OCI-LY3 (cell line): ENCODE measurements at regions not wholly inside any gene's neighbourhood (a gene's known extent, or its start where the extent isn't known, plus 50 kb on each side); places are given as distances from the start of the nearest gene placed in this dataset.

Source experiments
- H2AFZ ChIP-seq: fragments of 200-600, 300-600 bp; shearing (Covaris generic); 2 replicates; pipeline ENCODE4 v1.6.0; 2014; ENCODE audit warnings: antibody characterized with exemption, low read depth, low read length
- H3K27ac ChIP-seq: fragments of 200-600, 300-600 bp; sonication (generic); 2 replicates; pipeline ENCODE4 v1.5.1; 2014; ENCODE audit warnings: mild to moderate bottlenecking, low read length, moderate library complexity, mixed read lengths
- H3K27me3 ChIP-seq: fragments of 200-600, 300-600 bp; sonication (generic); 2 replicates; pipeline ENCODE4 v1.6.1; 2014; ENCODE audit warnings: low read depth, low read length, mixed read lengths
- H3K36me3 ChIP-seq: fragments of 200-600, 300-600 bp; sonication (generic); replicated peaks from 2 replicates; pipeline ENCODE3; 2014; ENCODE audit warnings: low read depth, low read length, mixed read lengths
- H3K4me1 ChIP-seq: fragments of 300-600, 200-600 bp; sonication (generic); 2 replicates; pipeline ENCODE4 v1.6.1; 2014; ENCODE audit warnings: low read length, mixed read lengths
- H3K4me2 ChIP-seq: fragments of 200-600, 300-600 bp; sonication (generic); 2 replicates; pipeline ENCODE4 v1.6.1; 2014; ENCODE audit warnings: low read length, mixed read lengths
- H3K4me3 ChIP-seq: fragments of 300-600, 200-600 bp; sonication (generic); 2 replicates; pipeline ENCODE4 v1.5.1; 2014; ENCODE audit warnings: antibody characterized with exemption, mild to moderate bottlenecking, low read length, moderate library complexity
- H3K79me2 ChIP-seq: fragments of 300-600, 200-600 bp; shearing (Covaris generic); 2 replicates; pipeline ENCODE4 v1.6.1; 2014; ENCODE audit warnings: mild to moderate bottlenecking, low read length, mixed read lengths
- H3K9ac ChIP-seq: fragments of 300-600, 200-600 bp; shearing (Covaris generic); 2 replicates; pipeline ENCODE4 v1.6.0; 2014; ENCODE audit warnings: mild to moderate bottlenecking, low read length, moderate library complexity
- H3K9me3 ChIP-seq: fragments of 200-600, 300-600 bp; shearing (Covaris generic); 2 replicates; pipeline ENCODE4 v1.6.1; 2014; ENCODE audit warnings: low read length, mixed read lengths; ENCODE audit not compliant: insufficient read depth
- H4K20me1 ChIP-seq: fragments of 200-600, 300-600 bp; sonication (generic); 2 replicates; pipeline ENCODE4 v1.6.1; 2016; ENCODE audit warnings: low read length, mixed read lengths; ENCODE audit not compliant: insufficient read depth
- CTCF ChIP-seq: fragments of 200-600, 300-600 bp; sonication (generic); IDR thresholded peaks from 2 replicates; pipeline ENCODE4 v1.5.1; 2014; ENCODE audit warnings: antibody characterized with exemption, low read length, low read depth
- EZH2phosphoT487 ChIP-seq: fragments of 200-600 bp; shearing (Covaris generic); IDR thresholded peaks from 2 replicates; pipeline ENCODE4 v1.6.1; 2018; ENCODE audit warnings: antibody characterized with exemption, mixed run types, low read depth

GRCh38 chr10:94111367-94111766 lies 117.6 kb downstream of the PLCE1 start:
- H3K4me2 ChIP-seq = no peak overlapping the region
- no peak overlapping the region for H3K9ac ChIP-seq
- no peak overlapping the region for H3K27ac ChIP-seq
- TF ChIP-seq CTCF (no peak), EZH2phosphoT487 (no peak)
- no peak overlapping the region for H3K4me3 ChIP-seq
- no peaks in the 10 kb centered on the region for H3K4me1 ChIP-seq
- no peaks in the 10 kb centered on the region for H3K27me3 ChIP-seq
- H3K79me2 ChIP-seq = no peaks in the 10 kb centered on the region
- no peaks in the 10 kb centered on the region for H4K20me1 ChIP-seq
- H2AFZ ChIP-seq = no peak overlapping the region
- no peaks in the 10 kb centered on the region for H3K9me3 ChIP-seq
- no peaks in the 10 kb centered on the region for H3K36me3 ChIP-seq

- no peak for TF ChIP-seq EZH2phosphoT487
- TF ChIP-seq CTCF = no peak
- Histone ChIP-seq H3K27ac (no peak overlapping the region), H3K9me3 (no peaks in the 10 kb centered on the region), H3K27me3 (no peaks in the 10 kb centered on the region), H3K4me1 (no peaks in the 10 kb centered on the region), H3K36me3 (no peaks in the 10 kb centered on the region), H3K4me2 (no peak overlapping the region), H3K4me3 (no peak overlapping the region), H3K9ac (no peak overlapping the region), H3K79me2 (no peaks in the 10 kb centered on the region), H4K20me1 (no peaks in the 10 kb centered on the region), H2AFZ (no peak overlapping the region)
These were observed 118.6 kb downstream of the PLCE1 start for GRCh38 chr10:94112321-94112720.

GRCh38 chr10:94115725-94116124 lies 122.0 kb downstream of the PLCE1 start:
- H3K4me1 ChIP-seq = no peaks in the 10 kb centered on the region
- no peak overlapping the region for H2AFZ ChIP-seq
- no peak overlapping the region for H3K9ac ChIP-seq
- H3K36me3 ChIP-seq = no peaks in the 10 kb centered on the region
- TF ChIP-seq CTCF = no peak
- H3K4me3 ChIP-seq = no peak overlapping the region
- H4K20me1 ChIP-seq = no peaks in the 10 kb centered on the region
- no peaks in the 10 kb centered on the region for H3K79me2 ChIP-seq
- H3K9me3 ChIP-seq = no peaks in the 10 kb centered on the region
- no peaks in the 10 kb centered on the region for H3K27me3 ChIP-seq
- no peak overlapping the region for H3K27ac ChIP-seq
- H3K4me2 ChIP-seq = no peak overlapping the region

GRCh38 chr10:94116848-94117247 lies 123.1 kb downstream of the PLCE1 start:
- H3K9me3 ChIP-seq = no peaks in the 10 kb centered on the region

More at GRCh38 chr10:94116848-94117247, 123.1 kb downstream of the PLCE1 start:
- no peak overlapping the region for H2AFZ ChIP-seq
- H3K36me3 ChIP-seq = no peaks in the 10 kb centered on the region
- H3K4me2 ChIP-seq = no peak overlapping the region
- no peak overlapping the region for H3K9ac ChIP-seq
- H3K79me2 ChIP-seq = no peaks in the 10 kb centered on the region
- no peaks in the 10 kb centered on the region for H3K27me3 ChIP-seq
- no peak overlapping the region for H3K4me3 ChIP-seq
- TF ChIP-seq CTCF = no peak
- TF ChIP-seq EZH2phosphoT487 = no peak
- no peak overlapping the region for H3K27ac ChIP-seq
- no peaks in the 10 kb centered on the region for H3K4me1 ChIP-seq
- H4K20me1 ChIP-seq = no peaks in the 10 kb centered on the region
